Activated naive CD4-positive, alpha-beta T cell treated with anti-CD3 and anti-CD28 coated beads, Interleukin-2, amount 50 U/mL, for 24 hours (primary cell): ENCODE measurements at regions not wholly inside any gene's neighbourhood (a gene's known extent, or its start where the extent isn't known, plus 50 kb on each side); places are given as distances from the start of the nearest gene placed in this dataset.
"Not testable (repeated sequence)": the region's sequence is repeated elsewhere in the genome, so short reads cannot be mapped to it uniquely, and the experiment has no call there.

Experiments
- H3K27ac Mint-ChIP-seq: one replicate; pipeline ENCODE4 v1.8.0; 2021; ENCODE audit warnings: mild to moderate bottlenecking, mixed read lengths
- H3K27me3 Mint-ChIP-seq: one replicate; pipeline ENCODE4 v1.8.0; 2021; ENCODE audit warnings: mixed read lengths
- H3K36me3 Mint-ChIP-seq: one replicate; pipeline ENCODE4 v1.8.0; 2021; ENCODE audit warnings: mixed read lengths
- H3K4me1 Mint-ChIP-seq: one replicate; pipeline ENCODE4 v1.8.0; 2021; ENCODE audit warnings: mixed read lengths
- H3K4me3 Mint-ChIP-seq: one replicate; pipeline ENCODE4 v1.8.0; 2021; ENCODE audit warnings: mild to moderate bottlenecking, mixed read lengths
- H3K9me3 Mint-ChIP-seq: one replicate; pipeline ENCODE4 v1.8.0; 2021; ENCODE audit warnings: mixed read lengths

DNA sequence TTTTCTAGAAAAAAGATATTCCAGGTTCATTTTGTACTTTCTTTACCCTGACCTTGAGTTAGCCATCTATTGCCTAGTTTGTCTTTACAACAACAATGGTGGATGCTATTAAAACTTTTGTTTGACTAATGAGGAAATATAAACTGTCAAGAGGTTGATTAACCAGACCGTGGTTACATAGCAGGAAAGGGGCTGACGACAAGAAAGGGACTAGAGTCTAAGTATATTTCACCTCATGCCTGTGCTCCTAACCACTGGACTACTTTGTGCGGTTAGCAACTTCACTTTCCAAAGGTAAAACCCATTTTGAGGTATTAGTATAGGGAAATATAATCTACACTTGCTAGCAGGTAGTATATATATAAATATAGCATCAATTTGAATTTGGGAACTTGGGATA lies 327.1 kb downstream of the SATB1 start:
- Mint-ChIP-seq H3K4me1 (peaks cover 9% of the 10 kb centered on the region), H3K27ac (no peak overlapping the region), H3K36me3 (peaks cover 5% of the 10 kb centered on the region), H3K4me3 (no peak overlapping the region), H3K9me3 (peaks cover 12% of the 10 kb centered on the region), H3K27me3 (peaks cover 18% of the 10 kb centered on the region)

DNA sequence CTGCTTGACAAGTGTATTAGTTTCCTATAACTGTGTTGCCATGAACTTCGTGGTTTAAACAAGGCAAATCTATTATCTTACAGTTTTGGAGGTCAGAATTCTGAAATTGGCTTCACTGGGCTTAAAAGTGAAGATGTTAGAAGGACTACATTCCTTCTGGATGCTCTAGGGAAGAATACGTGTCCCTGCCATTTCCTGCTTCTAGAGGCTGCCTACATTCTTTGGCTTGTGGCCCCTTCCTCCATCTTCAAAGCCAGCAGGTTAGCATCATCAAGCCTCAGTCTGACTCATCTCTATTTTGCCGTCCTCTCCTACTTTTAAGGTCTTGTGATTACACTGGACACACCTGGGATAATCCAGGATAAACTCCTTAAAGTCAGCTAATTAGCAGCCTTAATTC lies 327.7 kb downstream of the SATB1 start:
- Mint-ChIP-seq H3K36me3 (peaks cover 5% of the 10 kb centered on the region), H3K4me1 (peaks cover 9% of the 10 kb centered on the region), H3K27ac (no peak overlapping the region), H3K4me3 (no peak overlapping the region), H3K27me3 (peaks cover 19% of the 10 kb centered on the region), H3K9me3 (peaks cover 12% of the 10 kb centered on the region)

GRCh38 chr3:18092726-18093125 lies 332.4 kb downstream of the SATB1 start:
- no peak overlapping the region for H3K27ac Mint-ChIP-seq
- peaks cover 8% of the 10 kb centered on the region for H3K9me3 Mint-ChIP-seq
- no peak overlapping the region for H3K4me3 Mint-ChIP-seq
- H3K27me3 Mint-ChIP-seq, result peaks cover 9% of the 10 kb centered on the region
- peaks cover 2% of the 10 kb centered on the region for H3K36me3 Mint-ChIP-seq
- peaks cover 4% of the 10 kb centered on the region for H3K4me1 Mint-ChIP-seq

- peaks cover 10% of the 10 kb centered on the region for H3K27me3 Mint-ChIP-seq
- H3K27ac Mint-ChIP-seq, result no peak overlapping the region
- no peaks in the 10 kb centered on the region for H3K9me3 Mint-ChIP-seq
- H3K36me3 Mint-ChIP-seq, result no peaks in the 10 kb centered on the region
- H3K4me1 Mint-ChIP-seq, result peaks cover 6% of the 10 kb centered on the region
- H3K4me3 Mint-ChIP-seq, result no peak overlapping the region
Measured at GRCh38 chr3:18090377-18090776, 334.8 kb downstream of the SATB1 start.

DNA sequence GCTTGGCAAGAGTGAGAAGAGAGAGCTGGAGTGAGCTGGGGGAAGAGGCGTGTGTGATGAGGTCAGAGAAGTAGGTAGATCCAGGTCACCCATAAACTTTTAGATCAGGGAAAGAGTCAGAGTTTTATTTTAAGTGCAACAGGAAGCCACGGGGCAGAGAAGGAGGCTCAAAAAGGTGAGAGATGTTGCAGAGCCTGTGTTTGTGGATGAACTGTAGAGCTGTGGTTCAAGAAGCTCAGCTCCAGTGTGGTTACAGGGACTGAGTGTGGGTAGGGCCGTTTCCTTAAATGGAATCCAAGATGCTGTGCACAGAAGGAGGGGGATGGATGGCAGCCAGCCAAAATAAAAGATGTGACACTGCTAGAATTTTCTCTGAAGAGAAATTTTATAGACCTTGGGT lies 337.2 kb downstream of the SATB1 start:
- Mint-ChIP-seq H3K27me3 (peaks cover 11% of the 10 kb centered on the region), H3K27ac (no peak overlapping the region), H3K9me3 (no peaks in the 10 kb centered on the region), H3K36me3 (no peaks in the 10 kb centered on the region), H3K4me1 (peaks cover 6% of the 10 kb centered on the region), H3K4me3 (no peak overlapping the region)

DNA sequence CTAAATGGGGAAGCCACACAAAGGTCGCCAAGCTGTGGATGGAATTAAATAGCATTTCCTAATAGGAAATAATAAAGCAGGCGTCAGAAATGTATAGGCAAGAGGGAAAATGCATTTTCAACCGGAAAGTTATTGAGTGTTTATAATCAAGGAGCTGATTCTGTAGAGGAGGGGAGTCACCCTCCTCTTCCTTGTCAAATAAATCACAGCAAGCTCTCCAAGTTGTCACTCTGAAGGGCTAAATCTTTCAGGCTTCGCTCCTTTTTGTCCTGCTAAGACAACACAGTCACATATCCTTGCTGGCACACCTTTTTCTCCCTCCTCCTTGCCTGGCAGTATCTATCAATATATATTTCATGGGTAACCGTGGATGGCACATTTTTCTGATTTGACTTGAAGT lies 338.4 kb downstream of the SATB1 start:
- Mint-ChIP-seq H3K27me3 (peaks cover 8% of the 10 kb centered on the region), H3K36me3 (no peaks in the 10 kb centered on the region), H3K4me1 (peaks cover 6% of the 10 kb centered on the region), H3K4me3 (no peak overlapping the region), H3K9me3 (no peaks in the 10 kb centered on the region), H3K27ac (no peak overlapping the region)

DNA sequence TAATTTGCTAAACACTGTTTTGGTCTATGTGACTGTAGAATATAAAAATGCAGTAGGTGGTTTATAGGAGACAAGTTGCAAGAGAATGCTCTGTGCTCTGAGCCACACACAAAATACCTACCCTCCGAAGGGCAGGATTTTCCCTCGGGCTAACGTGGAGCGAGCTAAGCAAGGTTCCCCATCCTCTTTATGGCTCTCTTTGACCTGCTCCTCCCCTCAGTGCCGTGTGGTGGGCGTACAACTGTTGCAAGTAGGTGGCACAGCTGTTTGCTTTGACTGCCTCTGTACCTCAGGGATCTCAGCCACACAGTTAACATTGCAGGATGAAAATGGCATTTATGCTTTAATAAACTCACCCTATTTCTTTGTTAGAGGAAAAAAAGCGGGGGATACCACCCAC lies 339.1 kb downstream of the SATB1 start:
- peaks cover 8% of the 10 kb centered on the region for H3K27me3 Mint-ChIP-seq
- H3K9me3 Mint-ChIP-seq, result no peaks in the 10 kb centered on the region
- H3K4me1 Mint-ChIP-seq, result peaks cover 6% of the 10 kb centered on the region
- H3K27ac Mint-ChIP-seq, result no peak overlapping the region
- no peak overlapping the region for H3K4me3 Mint-ChIP-seq
- no peaks in the 10 kb centered on the region for H3K36me3 Mint-ChIP-seq

DNA sequence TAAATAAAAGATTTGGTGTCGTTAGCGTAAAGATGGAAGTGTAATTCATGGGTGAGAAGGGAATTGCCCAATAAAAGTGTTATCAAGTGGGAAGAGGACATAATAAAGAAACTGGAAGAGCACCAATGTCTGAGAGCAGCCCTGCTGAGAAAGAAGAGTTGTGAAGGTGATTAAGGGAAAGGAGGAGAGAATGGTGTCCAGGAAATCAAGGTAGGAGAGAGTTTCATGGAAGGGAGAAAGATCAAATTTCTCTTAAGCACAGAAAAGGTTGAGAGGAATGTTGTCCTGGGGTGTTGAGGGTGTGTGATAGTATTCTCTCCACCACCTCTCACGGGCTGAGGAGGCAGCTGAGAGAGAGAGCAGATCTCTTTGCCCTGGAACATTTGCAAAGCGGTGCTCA lies 339.7 kb downstream of the SATB1 start:
- Mint-ChIP-seq H3K27me3 (peaks cover 8% of the 10 kb centered on the region), H3K4me1 (peaks cover 6% of the 10 kb centered on the region), H3K36me3 (no peaks in the 10 kb centered on the region), H3K27ac (no peak overlapping the region), H3K9me3 (no peaks in the 10 kb centered on the region), H3K4me3 (no peak overlapping the region)

- not testable (repeated sequence) for H3K9me3 Mint-ChIP-seq, H3K27me3 Mint-ChIP-seq, H3K36me3 Mint-ChIP-seq, H3K4me3 Mint-ChIP-seq, H3K27ac Mint-ChIP-seq, H3K4me1 Mint-ChIP-seq
Measured at GRCh38 chr3:18083273-18083590, 340.8 kb upstream of the TBC1D5 start.

DNA sequence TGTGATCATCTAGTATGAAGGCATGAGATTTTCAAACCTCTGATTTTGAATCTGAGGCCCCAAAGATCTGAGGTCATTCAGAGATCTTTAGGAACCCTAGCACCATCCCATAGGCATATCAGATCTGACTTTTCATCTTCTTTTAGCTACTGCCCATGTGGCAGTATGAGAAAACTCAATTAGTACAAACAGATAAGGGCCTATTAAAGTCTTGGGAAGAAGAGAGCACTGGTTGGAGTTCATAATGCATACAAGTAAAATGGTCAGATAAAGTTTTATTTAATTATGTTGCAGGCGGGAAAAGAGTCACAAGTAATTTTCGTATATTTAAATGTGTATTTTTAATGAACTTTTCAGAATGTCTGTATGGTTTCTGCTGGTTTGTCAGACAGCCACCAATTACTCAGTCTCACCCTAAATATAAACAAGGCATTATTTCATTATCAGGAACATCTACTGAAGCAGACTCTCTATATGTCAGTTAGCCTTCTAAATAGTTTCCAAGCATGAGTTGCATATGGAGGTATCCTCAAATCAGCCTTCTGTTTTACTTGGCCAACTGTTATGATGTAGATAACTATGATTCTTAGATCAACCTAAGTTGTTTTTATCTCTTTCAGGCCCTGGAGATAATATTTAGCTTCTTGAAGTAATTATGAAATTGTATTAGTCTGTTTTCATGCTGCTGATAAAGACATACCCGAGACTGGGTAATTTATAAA lies 340.3 kb upstream of the TBC1D5 start:
- Mint-ChIP-seq H3K27ac (no peak overlapping the region), H3K9me3 (no peaks in the 10 kb centered on the region), H3K27me3 (peaks cover 7% of the 10 kb centered on the region), H3K4me1 (peaks cover 2% of the 10 kb centered on the region), H3K36me3 (no peaks in the 10 kb centered on the region), H3K4me3 (no peak overlapping the region)

DNA sequence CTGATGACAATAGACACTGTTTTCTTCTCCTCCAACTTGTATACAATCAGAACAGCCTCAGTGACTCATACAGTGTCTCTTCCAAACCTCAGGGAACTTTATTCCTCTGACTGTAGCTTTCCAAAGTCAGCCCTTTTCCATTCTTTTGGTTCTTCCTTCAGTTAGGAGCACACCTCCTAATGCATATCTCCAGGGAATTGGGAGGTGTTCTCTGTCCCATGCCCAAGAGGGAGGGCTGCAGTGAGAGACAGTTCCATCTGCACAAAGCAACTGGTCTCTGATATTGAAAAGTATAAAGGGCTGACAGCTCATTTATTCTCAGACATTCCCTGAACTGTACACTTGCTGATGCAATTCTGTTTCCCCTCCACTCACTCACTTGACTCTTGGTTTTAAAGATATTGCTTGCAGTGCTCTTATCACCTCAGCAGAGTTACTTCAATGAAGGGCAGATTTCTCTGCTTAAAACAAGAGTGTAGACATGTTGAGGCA lies 337.8 kb upstream of the TBC1D5 start:
- Mint-ChIP-seq H3K9me3 (no peaks in the 10 kb centered on the region), H3K36me3 (no peaks in the 10 kb centered on the region), H3K4me3 (no peak overlapping the region), H3K4me1 (peaks cover 4% of the 10 kb centered on the region), H3K27ac (no peak overlapping the region), H3K27me3 (peaks cover 1% of the 10 kb centered on the region)

DNA sequence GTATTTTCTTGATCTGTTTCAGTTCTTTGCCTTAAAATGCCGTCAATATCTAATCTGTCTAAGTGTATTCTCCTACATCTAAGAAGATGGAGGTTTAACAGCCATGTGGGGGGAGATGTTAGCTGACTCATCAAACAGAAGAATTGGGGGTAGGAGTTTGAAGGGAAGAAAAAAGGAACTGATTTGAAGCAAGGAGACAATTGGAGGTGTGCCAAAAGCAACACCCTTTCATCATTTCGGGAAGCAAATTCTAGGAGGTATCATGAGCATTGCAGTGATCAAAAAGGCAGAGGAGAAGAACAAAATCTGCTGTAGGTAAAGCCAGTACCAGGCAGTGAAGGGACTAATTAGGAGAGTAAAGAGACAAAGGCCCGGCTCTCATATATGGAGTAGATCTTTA lies 337.3 kb upstream of the TBC1D5 start:
- Mint-ChIP-seq H3K27ac (no peak overlapping the region), H3K27me3 (no peaks in the 10 kb centered on the region), H3K9me3 (no peaks in the 10 kb centered on the region), H3K36me3 (no peaks in the 10 kb centered on the region), H3K4me1 (peaks cover 4% of the 10 kb centered on the region), H3K4me3 (no peak overlapping the region)

DNA sequence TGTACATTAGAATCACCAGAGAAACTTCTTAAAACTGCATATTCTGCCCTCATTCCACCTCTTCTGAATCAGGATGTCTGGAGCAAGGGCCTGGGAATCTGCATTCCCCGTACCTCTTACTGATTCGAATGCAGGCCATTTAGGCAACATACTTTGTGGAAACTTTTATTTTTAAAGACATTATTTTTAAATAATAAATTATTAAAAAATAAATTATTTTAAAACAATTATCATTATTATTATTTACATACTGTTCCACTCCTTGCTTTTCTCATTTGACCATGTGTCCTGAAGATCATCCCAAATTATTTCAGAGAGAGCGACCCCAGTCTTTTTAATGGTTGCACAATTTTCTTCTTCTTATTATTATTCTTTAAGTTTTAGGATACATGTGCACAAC lies 336.6 kb upstream of the TBC1D5 start:
- Mint-ChIP-seq H3K4me1 (peaks cover 4% of the 10 kb centered on the region), H3K4me3 (no peak overlapping the region), H3K36me3 (no peaks in the 10 kb centered on the region), H3K27me3 (no peaks in the 10 kb centered on the region), H3K9me3 (no peaks in the 10 kb centered on the region), H3K27ac (no peak overlapping the region)

- Mint-ChIP-seq H3K36me3 (no peaks in the 10 kb centered on the region), H3K9me3 (no peaks in the 10 kb centered on the region), H3K4me1 (peaks cover 4% of the 10 kb centered on the region), H3K27me3 (no peaks in the 10 kb centered on the region), H3K4me3 (no peak overlapping the region), H3K27ac (no peak overlapping the region)
Measured at GRCh38 chr3:18077128-18077840, 334.9 kb upstream of the TBC1D5 start.

DNA sequence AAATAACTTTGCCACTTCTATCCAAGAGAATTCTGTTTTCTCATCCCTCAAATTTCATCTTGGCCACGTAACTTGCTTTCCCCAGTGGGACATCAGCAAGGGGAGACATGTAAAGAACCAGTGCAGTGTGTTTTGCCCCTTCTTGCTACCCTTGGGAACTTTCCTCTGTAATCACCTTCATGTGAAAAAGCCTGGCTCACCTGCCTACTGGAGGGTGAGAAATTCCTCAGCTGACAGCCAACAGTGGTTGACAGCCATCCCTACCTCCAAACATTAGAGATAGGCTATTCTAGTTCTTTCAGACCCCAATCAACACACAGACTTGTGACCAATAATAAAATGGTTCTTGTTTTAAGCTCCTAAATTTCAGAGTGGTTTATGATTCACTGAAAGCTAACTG lies 333.9 kb upstream of the TBC1D5 start:
- no peak overlapping the region for H3K4me3 Mint-ChIP-seq
- H3K27me3 Mint-ChIP-seq, result no peaks in the 10 kb centered on the region
- no peaks in the 10 kb centered on the region for H3K9me3 Mint-ChIP-seq
- H3K4me1 Mint-ChIP-seq, result peaks cover 4% of the 10 kb centered on the region
- H3K27ac Mint-ChIP-seq, result no peak overlapping the region
- H3K36me3 Mint-ChIP-seq, result no peaks in the 10 kb centered on the region

GRCh38 chr3:18075799-18076198 lies 333.4 kb upstream of the TBC1D5 start:
- H3K4me3 Mint-ChIP-seq, result no peak overlapping the region

More at GRCh38 chr3:18075799-18076198, 333.4 kb upstream of the TBC1D5 start:
- peaks cover 4% of the 10 kb centered on the region for H3K4me1 Mint-ChIP-seq
- H3K9me3 Mint-ChIP-seq, result no peaks in the 10 kb centered on the region
- H3K27ac Mint-ChIP-seq, result no peak overlapping the region
- H3K27me3 Mint-ChIP-seq, result no peaks in the 10 kb centered on the region
- no peaks in the 10 kb centered on the region for H3K36me3 Mint-ChIP-seq
